ENCODE measurements at regions not wholly inside any gene's neighbourhood (a gene's known extent, or its start where the extent isn't known, plus 50 kb on each side); places are given as distances from the start of the nearest gene placed in this dataset.

DNA sequence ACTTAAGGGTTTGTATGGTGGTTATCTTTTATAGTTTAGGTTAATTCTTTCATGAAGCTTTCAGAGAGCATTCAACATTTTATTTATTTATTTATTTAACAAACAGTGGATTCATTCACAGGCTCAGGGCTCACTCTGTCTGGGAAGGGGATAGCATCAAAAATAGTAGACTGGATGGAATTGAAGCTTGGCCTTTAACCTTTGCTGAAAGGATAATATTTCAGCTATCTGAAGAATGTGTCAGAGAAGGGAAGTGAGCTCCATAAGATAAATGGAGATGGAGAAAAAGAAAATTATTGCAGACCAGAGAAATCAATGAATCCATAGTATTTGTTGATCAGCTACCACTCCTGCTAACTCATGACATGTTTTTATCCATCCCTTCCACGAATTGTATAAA, 305.6 kb downstream of the COG6 start:
- CTCF ChIA-PET = interaction anchor here (1.3 kb wide), 1 partner anchor 19 kb away, joined by 5 read pairs; no protein-coding TSS in a partner anchor
- ATAC-seq = no peak
- Mint-ChIP-seq H3K27me3 (peaks cover 2% of the 10 kb centered on the region), H3K4me3 (no peak overlapping the region), H3K27ac (no peak overlapping the region), H3K36me3 (peaks cover 5% of the 10 kb centered on the region), H3K4me1 (peaks cover 33% of the 10 kb centered on the region), H3K9me3 (ENCODE audit: low read depth) (no peaks in the 10 kb centered on the region)
- no peak for DNase-seq

DNA sequence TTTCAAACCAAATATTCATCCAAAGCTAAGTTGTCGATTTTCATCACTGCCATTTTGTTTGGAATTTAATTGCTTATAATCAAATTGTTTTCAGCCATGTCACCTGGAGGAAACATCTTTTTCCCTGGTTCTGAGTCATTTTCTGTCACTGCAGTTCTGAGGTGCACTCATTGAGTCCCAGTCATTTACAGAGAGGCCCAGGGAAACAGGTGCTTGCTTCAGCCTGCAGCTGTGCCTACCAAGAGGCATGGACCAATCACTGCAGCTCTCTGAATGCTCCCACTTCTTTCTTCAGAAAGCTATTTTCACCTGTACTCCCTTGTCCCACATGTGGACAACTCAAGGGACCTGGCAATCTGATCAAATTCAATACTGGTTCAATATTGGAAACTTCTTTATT, 308.1 kb downstream of the COG6 start:
- ATAC-seq = no peak
- CTCF ChIA-PET = interaction anchor here (1.6 kb wide), 1 partner anchor 21 kb away, joined by 5 read pairs; no protein-coding TSS in a partner anchor
- no peaks in the 10 kb centered on the region for H3K9me3 Mint-ChIP-seq (ENCODE audit: low read depth)
- peaks cover 3% of the 10 kb centered on the region for H3K36me3 Mint-ChIP-seq
- no peak overlapping the region for H3K4me3 Mint-ChIP-seq
- H3K27ac Mint-ChIP-seq = no peak overlapping the region
- peaks cover 10% of the 10 kb centered on the region for H3K4me1 Mint-ChIP-seq
- no peak for DNase-seq
- peaks cover 11% of the 10 kb centered on the region for H3K27me3 Mint-ChIP-seq

DNA sequence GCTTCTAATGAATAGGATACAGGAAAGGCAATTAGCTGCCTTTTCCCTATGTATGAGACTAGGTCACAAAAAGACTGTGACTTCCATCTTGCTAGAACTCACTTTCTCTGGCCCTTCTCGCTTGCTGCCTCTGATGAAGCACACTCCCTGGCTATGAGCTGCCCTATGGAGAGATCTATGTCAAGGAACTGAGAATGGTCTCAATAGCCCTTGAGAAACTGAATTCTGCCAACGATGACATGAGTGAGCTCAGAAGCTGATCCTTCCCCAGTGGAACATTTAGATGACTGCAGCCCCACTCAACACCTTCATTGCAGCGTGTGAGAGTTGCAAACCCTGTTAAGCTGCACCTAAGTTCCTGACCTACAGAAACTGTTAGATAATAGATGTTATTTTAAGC, 309.8 kb downstream of the COG6 start:
- CTCF ChIA-PET = interaction anchor here (1.5 kb wide), 1 partner anchor 22 kb away, joined by 4 read pairs; no protein-coding TSS in a partner anchor
- no peaks in the 10 kb centered on the region for H3K9me3 Mint-ChIP-seq (ENCODE audit: low read depth)
- H3K36me3 Mint-ChIP-seq = peaks cover 2% of the 10 kb centered on the region

DNA sequence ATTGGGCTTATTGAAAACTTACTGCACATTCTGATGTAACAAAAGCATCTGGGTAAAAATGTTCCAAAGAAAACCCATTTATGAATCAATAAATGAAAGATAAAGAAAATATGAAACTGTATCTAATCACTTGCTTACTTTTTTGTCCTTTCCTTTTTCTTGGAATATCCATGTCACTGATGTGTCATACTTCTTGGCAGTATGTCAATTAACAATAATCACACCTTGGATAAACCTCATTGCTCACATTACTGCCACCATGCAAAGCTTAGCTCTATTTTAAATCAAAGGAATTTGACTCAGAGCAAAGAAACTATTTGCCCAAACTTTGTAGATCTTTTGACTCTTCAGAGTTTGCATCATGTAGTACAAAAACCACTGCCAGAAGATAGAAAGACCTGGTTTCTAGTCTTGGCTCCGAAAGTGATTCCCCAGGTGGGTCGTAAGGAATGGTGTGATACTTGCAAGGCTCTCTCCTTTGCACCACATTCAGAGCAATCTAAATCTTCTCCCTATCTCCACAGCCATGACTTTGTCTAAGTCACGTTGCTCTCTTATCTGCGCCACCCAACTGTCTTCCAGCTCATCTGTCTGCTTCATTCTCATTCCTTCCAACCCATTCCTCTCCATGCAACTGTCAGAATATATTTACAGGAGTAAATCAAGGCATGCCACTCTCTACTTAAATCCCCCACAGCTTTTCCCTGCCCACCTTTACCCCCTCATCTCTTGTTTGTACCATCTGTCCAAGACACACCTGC, 311.9 kb downstream of the COG6 start:
- no peaks in the 10 kb centered on the region for H3K9me3 Mint-ChIP-seq (ENCODE audit: low read depth)
- CTCF ChIA-PET = no interaction called here

More for the DNA sequence above, 309.8 kb downstream of the COG6 start:
- DNase-seq (no peak), ATAC-seq (no peak)
- Mint-ChIP-seq H3K27me3 (peaks cover 11% of the 10 kb centered on the region), H3K27ac (no peak overlapping the region), H3K4me3 (no peak overlapping the region), H3K4me1 (peaks cover under 1% of the 10 kb centered on the region)

DNA sequence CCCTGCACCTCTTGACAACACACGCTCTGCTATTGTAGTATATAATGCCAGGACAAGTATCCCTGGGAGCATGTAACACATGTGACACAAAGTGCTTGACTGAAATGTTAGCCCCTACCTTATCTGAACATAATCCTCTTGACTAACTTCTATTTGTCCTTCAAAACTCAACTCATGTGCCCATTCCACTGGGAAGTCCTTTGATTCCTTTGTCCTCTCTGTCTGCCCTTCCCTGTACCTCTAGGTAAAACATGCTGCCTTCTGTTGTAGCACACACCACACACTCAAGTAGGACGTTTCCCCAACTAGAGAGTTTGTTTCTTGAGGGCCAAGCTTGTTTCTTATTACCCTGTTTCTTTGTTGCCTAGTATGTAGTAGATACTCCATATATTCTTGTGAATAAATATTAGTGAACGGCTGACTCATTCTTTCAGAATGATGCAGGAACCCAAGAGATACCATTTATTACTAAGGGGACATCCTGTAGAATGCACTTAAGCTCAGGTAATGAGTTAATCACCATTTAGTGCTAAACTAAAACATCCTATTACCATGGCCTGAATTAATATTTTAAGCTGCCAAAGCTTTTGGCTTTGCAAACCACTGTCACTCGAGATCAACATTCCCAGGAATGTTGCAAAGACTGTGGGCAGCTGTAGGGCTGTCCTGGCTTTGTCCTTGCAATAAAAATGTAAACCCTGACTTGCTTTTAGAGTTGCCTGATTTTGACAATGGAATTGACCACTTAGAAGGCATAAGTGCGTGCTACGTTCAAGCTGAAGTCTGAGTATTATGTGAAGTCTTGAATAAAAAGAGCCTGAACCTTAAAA, 313.4 kb downstream of the COG6 start:
- CTCF ChIA-PET = interaction anchor here (0.6 kb wide), 1 partner anchor 53 kb away, joined by 3 read pairs; no protein-coding TSS in a partner anchor
- ATAC-seq = no peak
- H3K9me3 Mint-ChIP-seq (ENCODE audit: low read depth) = no peaks in the 10 kb centered on the region

More for the DNA sequence above, 311.9 kb downstream of the COG6 start:
- peaks cover 14% of the 10 kb centered on the region for H3K27me3 Mint-ChIP-seq
- H3K4me1 Mint-ChIP-seq = no peaks in the 10 kb centered on the region
- DNase-seq (no peak), ATAC-seq (no peak)
- peaks cover 2% of the 10 kb centered on the region for H3K36me3 Mint-ChIP-seq
- no peak overlapping the region for H3K27ac Mint-ChIP-seq
- no peak overlapping the region for H3K4me3 Mint-ChIP-seq

DNA sequence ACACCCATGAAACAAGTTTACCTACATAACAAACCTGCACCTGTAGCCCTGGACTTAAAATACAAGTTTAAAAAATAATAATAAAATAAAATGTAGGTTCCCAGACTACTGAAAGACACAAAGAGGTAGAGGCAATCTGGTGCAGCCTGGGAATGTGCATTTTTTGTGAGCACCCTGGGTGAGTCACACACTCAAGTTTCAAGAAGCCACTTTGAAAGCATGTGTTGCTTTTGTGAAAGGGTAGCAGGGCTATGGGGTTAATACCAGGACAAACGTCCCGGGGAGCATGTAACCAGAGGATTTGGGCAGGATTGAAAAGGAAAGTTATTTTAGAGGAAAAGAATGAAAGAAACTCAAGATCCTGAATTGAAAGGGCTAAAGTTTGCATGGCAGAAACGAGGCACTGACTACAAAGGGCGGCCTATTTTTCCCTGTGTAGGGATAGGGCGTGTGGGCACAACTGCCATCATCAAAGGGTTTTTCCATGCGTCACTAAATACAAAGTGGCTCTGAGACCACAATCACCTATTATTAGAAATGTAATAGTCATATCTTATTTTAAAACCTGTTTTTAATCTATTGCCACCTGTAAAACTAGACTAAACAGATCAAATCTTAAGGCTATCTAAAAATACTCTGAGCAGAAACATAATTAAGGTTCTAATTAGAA, 314.9 kb downstream of the COG6 start:
- H3K4me3 Mint-ChIP-seq = no peak overlapping the region
- DNase-seq = no peak
- H3K36me3 Mint-ChIP-seq = peaks cover 2% of the 10 kb centered on the region
- no peaks in the 10 kb centered on the region for H3K4me1 Mint-ChIP-seq
- H3K27me3 Mint-ChIP-seq = peaks cover 17% of the 10 kb centered on the region
- no peaks in the 10 kb centered on the region for H3K9me3 Mint-ChIP-seq (ENCODE audit: low read depth)
- no peak for ATAC-seq
- H3K27ac Mint-ChIP-seq = no peak overlapping the region
- CTCF ChIA-PET = no interaction called here

More for the DNA sequence above, 313.4 kb downstream of the COG6 start:
- no peak overlapping the region for H3K4me3 Mint-ChIP-seq
- no peak overlapping the region for H3K27ac Mint-ChIP-seq
- peaks cover 14% of the 10 kb centered on the region for H3K27me3 Mint-ChIP-seq
- peaks cover 2% of the 10 kb centered on the region for H3K36me3 Mint-ChIP-seq
- DNase-seq = no peak
- H3K4me1 Mint-ChIP-seq = no peaks in the 10 kb centered on the region

DNA sequence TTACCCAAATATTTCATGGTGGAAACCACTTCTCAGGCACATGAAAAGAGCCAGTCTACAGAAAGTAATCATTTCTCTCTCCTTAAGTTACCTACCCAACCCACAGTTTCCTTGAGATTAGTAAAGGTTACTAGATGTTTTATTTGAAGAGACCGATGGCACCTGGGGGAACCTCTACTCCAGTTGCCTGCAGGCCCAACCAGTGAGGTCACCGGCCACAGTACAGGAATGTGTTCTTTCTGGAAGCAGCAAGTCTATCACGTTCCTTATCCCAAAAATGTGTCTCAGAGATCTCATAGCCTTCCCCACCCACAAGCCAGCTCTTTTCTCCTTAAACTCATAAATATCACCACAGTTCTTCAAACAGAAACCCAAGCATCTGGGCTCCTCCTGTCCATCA, 316.1 kb downstream of the COG6 start:
- H3K9me3 Mint-ChIP-seq (ENCODE audit: low read depth) = no peaks in the 10 kb centered on the region
- ATAC-seq (no peak), DNase-seq (no peak)
- H3K36me3 Mint-ChIP-seq = peaks cover 1% of the 10 kb centered on the region
- H3K27me3 Mint-ChIP-seq = peaks cover 11% of the 10 kb centered on the region
- no peak overlapping the region for H3K4me3 Mint-ChIP-seq
- CTCF ChIA-PET = no interaction called here
- no peaks in the 10 kb centered on the region for H3K4me1 Mint-ChIP-seq
- H3K27ac Mint-ChIP-seq = no peak overlapping the region

DNA sequence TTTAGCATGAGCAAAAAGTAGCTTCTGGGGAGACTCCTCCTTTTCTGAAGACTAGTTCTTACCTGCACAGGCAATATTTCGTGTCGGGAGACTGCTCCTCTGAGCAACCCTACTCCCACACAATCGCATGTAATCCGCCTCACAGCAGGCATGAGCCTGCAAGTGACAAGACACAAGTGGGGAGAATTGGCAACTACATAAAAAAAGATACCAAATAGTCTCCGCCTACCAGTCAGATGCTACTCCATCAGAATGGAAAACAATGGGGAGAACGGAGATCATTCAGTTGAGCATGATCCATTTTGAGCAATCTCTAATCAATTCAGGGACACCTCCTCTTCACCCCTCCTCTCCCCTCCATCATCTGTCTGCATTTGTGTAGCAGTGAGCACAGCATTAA, 321.0 kb downstream of the COG6 start:
- CTCF ChIA-PET = no interaction called here
- peaks cover 17% of the 10 kb centered on the region for H3K27me3 Mint-ChIP-seq
- H3K9me3 Mint-ChIP-seq (ENCODE audit: low read depth) = no peaks in the 10 kb centered on the region
- no peak overlapping the region for H3K4me3 Mint-ChIP-seq
- ATAC-seq (no peak), DNase-seq (no peak)
- no peak overlapping the region for H3K27ac Mint-ChIP-seq
- no peaks in the 10 kb centered on the region for H3K4me1 Mint-ChIP-seq
- no peaks in the 10 kb centered on the region for H3K36me3 Mint-ChIP-seq

DNA sequence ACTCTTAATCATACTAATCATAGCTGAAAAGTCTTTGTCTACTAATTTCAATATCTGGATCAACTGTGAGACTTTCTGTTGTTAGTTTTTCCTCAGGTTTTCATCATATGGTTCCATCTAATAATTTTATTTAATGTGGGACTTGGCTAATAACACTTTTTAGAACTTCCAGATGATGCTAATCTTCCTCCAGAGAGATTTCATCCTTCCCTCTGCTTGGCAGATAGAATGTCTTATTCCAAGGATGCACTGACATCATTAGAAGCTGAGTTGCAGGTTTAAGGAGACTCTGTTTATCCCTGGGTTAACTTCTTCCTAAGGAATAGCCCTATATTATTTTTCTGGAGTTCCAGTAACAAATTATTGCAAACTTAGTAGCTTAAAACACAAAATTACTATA, 325.6 kb downstream of the COG6 start:
- CTCF ChIA-PET = no interaction called here
- no peak for ATAC-seq

DNA sequence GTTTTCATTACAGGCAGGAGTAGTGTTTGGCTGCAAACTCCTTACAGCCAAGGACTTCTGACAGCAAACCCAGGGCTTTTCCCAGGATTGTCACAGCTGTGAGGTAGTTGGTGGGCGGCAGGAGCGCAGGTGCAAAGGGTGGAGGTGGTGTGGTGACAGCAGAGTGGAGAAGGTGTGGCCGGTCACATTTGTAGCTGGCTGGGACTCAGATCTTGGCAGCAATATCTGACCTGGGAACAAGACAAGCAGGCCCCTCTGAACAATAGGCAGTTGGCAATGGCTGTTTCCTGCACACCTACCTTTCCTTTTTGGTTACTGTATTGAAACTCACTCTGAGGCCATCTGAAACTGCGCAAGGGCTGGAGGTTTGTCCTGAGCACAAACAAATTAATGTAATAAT, 327.3 kb downstream of the COG6 start:
- CTCF ChIA-PET = no interaction called here
- peaks cover 14% of the 10 kb centered on the region for H3K27me3 Mint-ChIP-seq
- H3K27ac Mint-ChIP-seq = no peak overlapping the region
- no peak overlapping the region for H3K4me3 Mint-ChIP-seq
- no peaks in the 10 kb centered on the region for H3K4me1 Mint-ChIP-seq
- no peaks in the 10 kb centered on the region for H3K36me3 Mint-ChIP-seq
- no peak for ATAC-seq
- H3K9me3 Mint-ChIP-seq (ENCODE audit: low read depth) = no peaks in the 10 kb centered on the region
- DNase-seq = no peak

More for the DNA sequence above, 325.6 kb downstream of the COG6 start:
- DNase-seq = no peak
- Mint-ChIP-seq H3K27me3 (peaks cover 14% of the 10 kb centered on the region), H3K36me3 (no peaks in the 10 kb centered on the region), H3K27ac (no peak overlapping the region), H3K9me3 (ENCODE audit: low read depth) (no peaks in the 10 kb centered on the region), H3K4me1 (no peaks in the 10 kb centered on the region), H3K4me3 (no peak overlapping the region)

DNA sequence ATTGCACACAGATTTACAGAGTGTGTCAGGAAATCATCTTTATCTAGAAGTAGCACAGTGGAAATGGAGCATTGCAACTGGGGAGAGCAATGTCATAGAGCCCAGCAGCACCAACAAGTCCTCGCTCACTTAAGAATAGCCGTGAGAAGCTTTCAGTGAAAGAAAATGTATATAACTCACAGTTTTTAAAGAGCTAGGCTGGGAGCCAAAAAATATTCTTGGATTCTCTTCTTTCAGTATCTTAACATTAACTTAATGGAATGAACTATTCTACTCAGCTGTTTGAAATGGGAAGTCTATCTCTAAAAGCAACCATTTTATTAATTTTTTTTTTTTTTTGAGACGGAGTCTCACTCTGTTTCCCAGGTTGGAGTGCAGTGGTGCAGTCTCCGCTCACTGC, 329.6 kb downstream of the COG6 start:
- ATAC-seq (no peak), DNase-seq (no peak)
- Mint-ChIP-seq H3K27ac (no peak overlapping the region), H3K27me3 (peaks cover 6% of the 10 kb centered on the region), H3K4me1 (no peaks in the 10 kb centered on the region), H3K4me3 (no peak overlapping the region), H3K36me3 (no peaks in the 10 kb centered on the region), H3K9me3 (ENCODE audit: low read depth) (no peaks in the 10 kb centered on the region)
- CTCF ChIA-PET = no interaction called here

DNA sequence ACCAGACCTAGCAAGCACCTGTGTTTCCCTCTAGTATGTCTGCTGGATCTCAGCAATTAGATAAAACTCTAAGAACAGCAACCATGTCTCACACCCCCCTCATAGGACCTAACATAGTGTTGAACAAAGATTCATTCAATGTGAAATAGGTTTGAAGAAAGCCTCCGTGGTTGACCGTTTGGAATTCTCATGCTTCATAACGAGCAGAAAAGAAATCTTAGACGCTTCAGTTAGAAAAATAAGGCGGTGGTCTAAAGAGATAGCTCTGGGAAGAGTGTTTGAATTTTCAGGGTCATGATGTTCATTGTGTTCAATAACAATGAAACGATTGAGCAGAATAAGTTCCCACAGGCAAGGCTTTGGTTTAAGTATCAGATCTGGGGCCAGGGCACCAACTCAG, 332.9 kb downstream of the COG6 start:
- DNase-seq = no peak
- H3K4me1 Mint-ChIP-seq = no peaks in the 10 kb centered on the region
- ATAC-seq = no peak
- no peaks in the 10 kb centered on the region for H3K9me3 Mint-ChIP-seq (ENCODE audit: low read depth)
- peaks cover 3% of the 10 kb centered on the region for H3K36me3 Mint-ChIP-seq
- peaks cover 3% of the 10 kb centered on the region for H3K27me3 Mint-ChIP-seq
- CTCF ChIA-PET = no interaction called here
- no peak overlapping the region for H3K4me3 Mint-ChIP-seq
- H3K27ac Mint-ChIP-seq = no peak overlapping the region

DNA sequence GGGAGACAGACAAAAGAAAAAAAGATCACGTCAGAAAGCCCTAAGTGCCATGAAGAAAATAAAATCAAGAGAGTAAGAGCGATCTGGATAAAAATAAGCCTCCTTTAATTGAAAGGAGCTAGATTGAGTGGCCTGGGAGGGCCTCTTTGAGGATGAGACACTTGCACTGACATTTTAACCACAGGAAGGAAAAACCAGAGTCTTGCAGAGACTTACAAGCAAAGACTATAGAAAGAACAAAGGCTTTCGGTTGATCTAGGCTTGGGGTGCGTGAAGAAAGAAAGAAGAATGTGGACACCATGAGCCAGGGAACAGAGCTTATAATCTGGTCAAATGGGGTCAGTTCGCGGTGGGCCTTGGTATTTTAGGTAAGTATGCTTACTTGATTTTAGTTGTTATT, 342.7 kb downstream of the COG6 start:
- CTCF ChIA-PET = interaction anchor here (0.8 kb wide), 1 partner anchor 70 kb away, joined by 3 read pairs; no protein-coding TSS in a partner anchor
- ATAC-seq (no peak), DNase-seq (no peak)
- Mint-ChIP-seq H3K27me3 (no peaks in the 10 kb centered on the region), H3K4me1 (peaks cover 10% of the 10 kb centered on the region), H3K4me3 (no peak overlapping the region), H3K9me3 (ENCODE audit: low read depth) (no peaks in the 10 kb centered on the region), H3K36me3 (no peaks in the 10 kb centered on the region), H3K27ac (no peak overlapping the region)

Data from activated CD8-positive, alpha-beta memory T cell treated with anti-CD3 and anti-CD28 coated beads, Interleukin-2, amount 10 ng/mL, durations not matched to agents 7 days and 5 days (primary cell).